Motor neuron (in vitro differentiated cells): ENCODE measurements at regions not wholly inside any gene's neighbourhood (a gene's known extent, or its start where the extent isn't known, plus 50 kb on each side); places are given as distances from the start of the nearest gene placed in this dataset.
"Not testable (repeated sequence)": the region's sequence is repeated elsewhere in the genome, so short reads cannot be mapped to it uniquely, and the experiment has no call there.

Experiments
- ATAC-seq, 8 experiments: fragments of 200-7000 bp; cut with Tn5 transposase; replicated peaks in 6 of 8; 2 replicates each; pipeline ENCODE4 v1.8.0; 2021; ENCODE audit warnings: mild to moderate bottlenecking in 8 of 8, moderate library complexity in 8 of 8
- H3K27ac ChIP-seq, 2 donors: fragments of 250-450 bp; sonication (Bioruptor Pico); 2 replicates each; pipeline ENCODE4 v1.9.0; 2021; ENCODE audit warnings: antibody characterized with exemption in 2 of 2, mild to moderate bottlenecking in 2 of 2, moderate library complexity in 1 of 2
- H3K4me1 ChIP-seq, 2 donors: fragments of 250-450 bp; sonication (Bioruptor Pico); replicated peaks in 1 of 2; 2 replicates each; pipeline ENCODE4 v1.6.1; 2021; ENCODE audit warnings: antibody characterized with exemption in 2 of 2, mild to moderate bottlenecking in 2 of 2, moderate library complexity in 1 of 2
- H3K4me3 ChIP-seq, 5 donors: fragments of 250-450 bp; sonication (Bioruptor Pico); 2 replicates each; pipeline ENCODE4 v1.9.0; 2021; ENCODE audit warnings: antibody characterized with exemption in 5 of 5, mild to moderate bottlenecking in 5 of 5, moderate library complexity in 4 of 5
- WGBS, 10 experiments: fragments of 450-650 bp; shearing (Covaris generic); methylation state at CpG; one replicate each; pipeline ENCODE4 v1.0.0; 2022; 5-methylcytosine and 5-hydroxymethylcytosine counted together
- in situ Hi-C, 9 experiments: fragments of 400-800 bp; cut with MboI; loops; one replicate each; pipeline ENCODE4 v1.15.0; 2021; ENCODE audit warnings: low sequenced_read_pairs in 9 of 9, low pct_unique_long_range_greater_than_20kb in 2 of 9; ENCODE audit not compliant: unreplicated experiment in 9 of 9

GRCh38 chr18:14215952-14216351 is 83.7 kb upstream of the ZNF519 start:
- H3K4me3 ChIP-seq, in situ Hi-C loops, H3K4me1 ChIP-seq, ATAC-seq, H3K27ac ChIP-seq: not testable (repeated sequence)

GRCh38 chr18:14203424-14203823 is 71.2 kb upstream of the ZNF519 start:
- H3K4me3 ChIP-seq, H3K4me1 ChIP-seq, in situ Hi-C loops, ATAC-seq, H3K27ac ChIP-seq: not testable (repeated sequence)
- WGBS, 10 experiments = 0 to 100% methylated on average over 1 of the region's 2 CpGs; no CpG with 5 or more reads in 8 of the 10 experiments

GRCh38 chr18:14190776-14191442 is 58.7 kb upstream of the ZNF519 start:
- H3K27ac ChIP-seq, in situ Hi-C loops, H3K4me3 ChIP-seq, ATAC-seq, H3K4me1 ChIP-seq: not testable (repeated sequence)
- 50 to 100% (median 76%) methylated on average over 1 to 2 of the region's 3 CpGs; no CpG with 5 or more reads in 2 of the 10 experiments for WGBS, 10 experiments

GRCh38 chr18:14189858-14190257 is 57.6 kb upstream of the ZNF519 start:
- 0 to 57% (median 6%) methylated on average over 1 of the region's 1 CpG; no CpG with 5 or more reads in 6 of the 10 experiments for WGBS, 10 experiments
- no peaks in the 10 kb centered on the region for H3K4me1 ChIP-seq
- in situ Hi-C loops = no loop called here
- no peak for ATAC-seq
- H3K27ac ChIP-seq = no peak overlapping the region
- H3K4me3 ChIP-seq = no peak overlapping the region

GRCh38 chr18:14188751-14189406 is 56.6 kb upstream of the ZNF519 start:
- H3K27ac ChIP-seq, H3K4me3 ChIP-seq, in situ Hi-C loops, H3K4me1 ChIP-seq: not testable (repeated sequence)
- ATAC-seq = peak in 1 of 8 experiments; percentile 35
- WGBS, 10 experiments = 50 to 88% (median 63%) methylated on average over 1 to 2 of the region's 4 CpGs; no CpG with 5 or more reads in 6 of the 10 experiments
